K562 (cell line): ENCODE measurements at regions not wholly inside any gene's neighbourhood (a gene's known extent, or its start where the extent isn't known, plus 50 kb on each side); places are given as distances from the start of the nearest gene placed in this dataset.

Source experiments
- ATAC-seq: fragments of 200-7000 bp; cut with Tn5 transposase; 3 replicates; pipeline ENCODE4 v1.9.1; 2020; ENCODE audit warnings: moderate library complexity
- BruUV-seq: library from RNA; stranded (reverse); fragments of 400-500 nt; replicated peaks from 2 replicates; lab custom pipeline; 2021; lab: Mats Ljungman, UMichigan
- CTCF ChIA-PET: fragments of 300-600 bp; formaldehyde crosslinking; extraction: SDS; loops from one replicate; lab custom pipeline; 2021; ENCODE audit warnings: low intra/inter-chr PET ratio; lab: Yijun Ruan, JAX
- POLR2A ChIA-PET: fragments of 300-600, 350-650 bp; sonication (Branson Sonifier 250); formaldehyde crosslinking; extraction: SDS; loops from one replicate; lab custom pipeline; 2021; ENCODE audit warnings: antibody characterized with exemption, inconsistent platforms; lab: Yijun Ruan, JAX
- DNase-seq, 4 experiments: peaks; one replicate each; pipeline versions ENCODE4 v3.0.0 to v3.0.0-alpha.2; 2011 to 2018; ENCODE audit warnings: low spot score in 3 of 4, mixed read lengths in 3 of 4; ENCODE audit errors: extremely low read depth in 1 of 4
- FAIRE-seq: peaks from 2 replicates; lab custom pipeline; 2011; peaks lifted over from hg19 to GRCh38; lab: Jason Lieb, UNC
- H2AFZ ChIP-seq: 2 replicates; pipeline ENCODE4 v1.6.0; 2011; ENCODE audit warnings: low read depth, low read length, control low read depth, inconsistent platforms
- H3K27ac ChIP-seq: fragments of 200-600 bp; 3 replicates; pipeline ENCODE4 v1.8.0; 2011; ENCODE audit warnings: low read depth, mild to moderate bottlenecking, control low read depth, inconsistent platforms, low read length, moderate library complexity, mixed read lengths; ENCODE audit errors: extremely low read depth
- H3K27me3 ChIP-seq, 2 experiments: fragments of 300-600 bp in 1 of 2; 2 replicates in 1 of 2; 3 replicates in 1 of 2; pipeline versions ENCODE4 v1.6.0 to v1.8.0; 2011; ENCODE audit warnings: inconsistent platforms in 2 of 2, low read length in 2 of 2, mild to moderate bottlenecking in 1 of 2, mixed read lengths in 1 of 2, moderate library complexity in 1 of 2; ENCODE audit not compliant: control insufficient read depth in 2 of 2, insufficient read depth in 2 of 2
- H3K36me3 ChIP-seq: fragments of 300-600 bp; 3 replicates; pipeline ENCODE4 v1.8.0; 2011; ENCODE audit warnings: mild to moderate bottlenecking, low read length, inconsistent platforms; ENCODE audit not compliant: control insufficient read depth, insufficient read depth
- H3K4me1 ChIP-seq, 2 experiments: fragments of 200-600 bp in 1 of 2; replicated peaks in 1 of 2; 2 replicates in 1 of 2; 3 replicates in 1 of 2; pipeline versions ENCODE4 v1.5.1 to v1.8.0; 2011; ENCODE audit warnings: inconsistent platforms in 2 of 2, low read length in 2 of 2, mild to moderate bottlenecking in 1 of 2, mixed read lengths in 1 of 2, moderate library complexity in 1 of 2; ENCODE audit not compliant: control insufficient read depth in 2 of 2, insufficient read depth in 2 of 2
- H3K4me2 ChIP-seq: 2 replicates; pipeline ENCODE4 v1.6.1; 2011; ENCODE audit warnings: low read length, control low read depth, inconsistent platforms, mixed read lengths; ENCODE audit not compliant: insufficient read depth
- H3K4me3 ChIP-seq: fragments of 200-600 bp; sonication (generic), shearing (Covaris generic); 2 replicates; pipeline ENCODE4 v1.5.1; 2016; ENCODE audit warnings: control low read depth, inconsistent platforms
- H3K79me2 ChIP-seq: fragments of 200-600 bp; 3 replicates; pipeline ENCODE4 v1.8.0; 2011; ENCODE audit warnings: low read length, inconsistent platforms; ENCODE audit not compliant: control insufficient read depth, insufficient read depth
- H3K9ac ChIP-seq, 2 experiments: 2 replicates each; pipeline versions ENCODE4 v1.6.0 to v1.6.1; 2011; ENCODE audit warnings: low read depth in 2 of 2, low read length in 2 of 2, control low read depth in 1 of 2, inconsistent platforms in 1 of 2, mild to moderate bottlenecking in 1 of 2, mixed read lengths in 1 of 2; ENCODE audit not compliant: insufficient read depth in 1 of 2
- H3K9me1 ChIP-seq: one replicate; pipeline ENCODE4 v1.6.0; 2011; ENCODE audit warnings: inconsistent platforms, mild to moderate bottlenecking, low read length, moderate library complexity; ENCODE audit not compliant: control insufficient read depth, insufficient read depth
- H3K9me3 ChIP-seq: replicated peaks from 2 replicates; pipeline ENCODE4 v1.5.1; 2011; ENCODE audit warnings: low read depth, low read length, inconsistent platforms; ENCODE audit not compliant: control insufficient read depth, insufficient read depth
- H4K20me1 ChIP-seq: replicated peaks from 2 replicates; pipeline ENCODE4 v1.6.1; 2011; ENCODE audit warnings: low read length, inconsistent platforms, mixed read lengths; ENCODE audit not compliant: control insufficient read depth, insufficient read depth
- ELK1 ChIP-seq: sonication (generic); formaldehyde crosslinking; IDR thresholded peaks from 2 replicates; pipeline ENCODE4 v1.8.1; 2022; ENCODE audit warnings: missing genetic modification reagents
- ILK ChIP-seq: fragments of 450-650 bp; IDR thresholded peaks from 2 replicates; pipeline ENCODE4 v1.6.1; 2016; ENCODE audit warnings: missing genetic modification characterization, low read depth, mild to moderate bottlenecking, missing compliant biosample characterization, moderate library complexity, borderline replicate concordance
- MTA3 ChIP-seq: fragments of 450-650 bp; formaldehyde crosslinking; IDR thresholded peaks from 2 replicates; pipeline ENCODE4 v1.6.1; 2017; ENCODE audit warnings: mild to moderate bottlenecking, borderline replicate concordance
- RBM25 ChIP-seq: fragments of 200-400 bp; formaldehyde crosslinking; IDR thresholded peaks from 2 replicates; pipeline ENCODE4 v1.6.1; 2018; ENCODE audit warnings: low read length, low read depth, moderate library complexity; ENCODE audit not compliant: severe bottlenecking
- RFX1 ChIP-seq: fragments of 450-650 bp; IDR thresholded peaks from 2 replicates; pipeline ENCODE4 v1.6.1; 2016; ENCODE audit warnings: mild to moderate bottlenecking, moderate library complexity
- SMARCB1 ChIP-seq: IDR thresholded peaks from 2 replicates; pipeline ENCODE4 v1.6.1; 2011; ENCODE audit warnings: improper control_type of control experiment, low read depth; ENCODE audit not compliant: insufficient read length
- TAF1 ChIP-seq: IDR thresholded peaks from 2 replicates; pipeline ENCODE4 v1.6.1; 2011; ENCODE audit warnings: mild to moderate bottlenecking, low read length, moderate library complexity; ENCODE audit not compliant: insufficient read depth, control insufficient read depth, severe bottlenecking; ENCODE audit errors: extremely low read depth
- ZNF354B ChIP-seq: fragments of 250-450 bp; sonication (Bioruptor Pico); IDR thresholded peaks from 2 replicates; pipeline ENCODE4 v1.4.0; 2020
- WGBS: fragments of 100-300 bp; shearing (Covaris generic); methylation state at CpG from one replicate; pipeline ENCODE4 v1.1.6; 2016; ENCODE audit warnings: low coverage, mixed read lengths; ENCODE audit not compliant: insufficient coverage; ENCODE audit errors: missing lambda C conversion rate; 5-methylcytosine and 5-hydroxymethylcytosine counted together
- in situ Hi-C: fragments of 300-500 bp; cut with MboI; formaldehyde crosslinking; loops from 4 replicates; pipeline ENCODE4 v1.15.0; 2018; ENCODE audit warnings: inconsistent platforms, mixed read lengths
- intact Hi-C: fragments of 100-400 bp; cut with micrococcal nuclease; formaldehyde crosslinking; loops from 2 replicates; pipeline ENCODE4 v1.14.2; 2022
- TF ChIP-seq, protein P1 (sequence below), 2 experiments: fragments of 450-650 bp; conservative IDR thresholded peaks; 2 replicates each; pipeline ENCODE4 v1.6.1; 2017; ENCODE audit warnings: mild to moderate bottlenecking in 2 of 2, moderate library complexity in 2 of 2

DNA sequence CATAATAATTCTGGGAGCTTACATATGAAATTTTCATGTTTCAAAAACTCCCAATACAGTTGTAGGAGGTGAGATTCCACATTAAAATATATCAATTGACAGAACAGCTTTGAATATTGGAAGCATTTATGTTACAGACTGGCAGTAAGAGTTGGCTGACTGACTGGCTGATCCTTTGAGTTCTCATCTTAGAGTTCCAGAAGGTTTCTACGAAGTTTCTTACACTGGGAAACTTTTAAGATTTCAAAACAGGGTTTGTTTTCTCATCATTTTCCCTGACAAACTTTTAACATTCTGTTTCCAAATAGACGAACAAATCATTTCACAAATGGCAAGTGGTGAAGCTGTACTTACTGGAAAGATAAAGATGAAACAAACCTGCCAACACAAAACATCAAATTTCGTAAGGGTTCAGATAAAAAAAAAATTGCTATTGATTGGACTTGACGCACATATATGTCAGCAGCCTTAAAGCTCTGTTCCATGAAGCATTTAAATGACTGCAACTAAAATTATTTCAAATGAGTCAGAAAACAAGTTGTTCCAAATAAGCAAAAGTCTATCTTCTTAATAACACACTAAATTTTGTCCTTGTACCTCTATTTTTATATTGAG is 243.5 kb downstream of the SUCLA2 start:
- Histone ChIP-seq H3K27me3 (no peaks in the 10 kb centered on the region), H4K20me1 (no peaks in the 10 kb centered on the region), H3K9ac (no peak overlapping the region), H3K79me2 (no peaks in the 10 kb centered on the region), H3K4me2 (no peak overlapping the region), H2AFZ (no peak overlapping the region), H3K36me3 (no peaks in the 10 kb centered on the region), H3K9me3 (no peaks in the 10 kb centered on the region), H3K9me1 (no peaks in the 10 kb centered on the region), H3K4me3 (no peak overlapping the region), H3K4me1 (no peaks in the 10 kb centered on the region), H3K27ac (no peak overlapping the region)
- intact Hi-C loops: no loop called here
- TF ChIP-seq ILK (tag) (no peak), MTA3 (no peak), RBM25 (no peak), ZNF354B (CRISPR knock-in tag) (no peak), SMARCB1 (no peak), ELK1 (CRISPR knock-in tag) (no peak), RFX1 (no peak), TAF1 (no peak)
- TF ChIP-seq, protein P1, sequence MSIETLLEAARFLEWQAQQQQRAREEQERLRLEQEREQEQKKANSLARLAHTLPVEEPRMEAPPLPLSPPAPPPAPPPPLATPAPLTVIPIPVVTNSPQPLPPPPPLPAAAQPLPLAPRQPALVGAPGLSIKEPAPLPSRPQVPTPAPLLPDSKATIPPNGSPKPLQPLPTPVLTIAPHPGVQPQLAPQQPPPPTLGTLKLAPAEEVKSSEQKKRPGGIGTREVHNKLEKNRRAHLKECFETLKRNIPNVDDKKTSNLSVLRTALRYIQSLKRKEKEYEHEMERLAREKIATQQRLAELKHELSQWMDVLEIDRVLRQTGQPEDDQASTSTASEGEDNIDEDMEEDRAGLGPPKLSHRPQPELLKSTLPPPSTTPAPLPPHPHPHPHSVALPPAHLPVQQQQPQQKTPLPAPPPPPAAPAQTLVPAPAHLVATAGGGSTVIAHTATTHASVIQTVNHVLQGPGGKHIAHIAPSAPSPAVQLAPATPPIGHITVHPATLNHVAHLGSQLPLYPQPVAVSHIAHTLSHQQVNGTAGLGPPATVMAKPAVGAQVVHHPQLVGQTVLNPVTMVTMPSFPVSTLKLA (conservative IDR thresholded peaks at IDR 0.05): no peak
- in situ Hi-C loops: no loop called here
- DNase-seq: no peak
- CTCF ChIA-PET: no interaction called here
- no peak for ATAC-seq
- WGBS: 0% methylated on average over 4 of the region's 4 CpGs
- FAIRE-seq: no peak
- POLR2A ChIA-PET: no interaction called here
- no TSS peak for BruUV-seq
